GM06990 (cell line): ENCODE measurements at regions not wholly inside any gene's neighbourhood (a gene's known extent, or its start where the extent isn't known, plus 50 kb on each side); places are given as distances from the start of the nearest gene placed in this dataset.

Experiments used
- DNase-seq: peaks from one replicate; pipeline ENCODE4 v3.0.0-alpha.2; 2011; ENCODE audit not compliant: insufficient read length; ENCODE audit errors: extremely low read depth
- H3K27me3 ChIP-seq: replicated peaks from 2 replicates; pipeline ENCODE4 v1.6.0; 2011; ENCODE audit warnings: low read length; ENCODE audit not compliant: control insufficient read depth, insufficient read depth
- H3K36me3 ChIP-seq: 2 replicates; pipeline ENCODE4 v1.5.1; 2011; ENCODE audit warnings: low read length; ENCODE audit not compliant: control insufficient read depth, insufficient read depth
- H3K4me3 ChIP-seq: replicated peaks from 2 replicates; pipeline ENCODE4 v1.5.1; 2011; ENCODE audit warnings: low read depth, mild to moderate bottlenecking, control low read depth, low read length
- TF ChIP-seq, protein P1 (sequence below): IDR thresholded peaks from 2 replicates; pipeline ENCODE4 v1.5.1; 2011; ENCODE audit warnings: low read length, control low read depth, mild to moderate bottlenecking, inconsistent platforms; ENCODE audit not compliant: insufficient read depth, poor library complexity, severe bottlenecking

DNA sequence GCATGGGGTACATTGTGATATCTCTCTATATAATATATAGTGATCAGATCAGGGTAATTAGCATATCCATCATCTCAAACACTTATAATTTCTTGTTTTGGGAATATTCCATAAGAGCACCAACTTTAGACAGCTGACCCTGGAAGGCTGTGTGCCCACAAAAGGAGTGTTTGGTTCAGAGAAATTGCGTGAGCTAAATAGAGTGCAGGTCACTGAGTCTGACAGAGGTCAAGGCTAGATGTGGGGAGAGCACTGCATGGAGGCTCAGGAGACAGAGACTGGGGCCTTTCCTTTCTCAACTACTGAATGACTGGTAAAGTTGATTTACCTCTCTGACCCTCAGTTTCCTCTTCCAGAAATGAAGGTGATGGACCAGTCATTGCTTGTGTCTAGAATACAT, 114.9 kb upstream of the ADGRF1 start:
- H3K27me3 ChIP-seq, result no peaks in the 10 kb centered on the region
- TF ChIP-seq, protein P1, sequence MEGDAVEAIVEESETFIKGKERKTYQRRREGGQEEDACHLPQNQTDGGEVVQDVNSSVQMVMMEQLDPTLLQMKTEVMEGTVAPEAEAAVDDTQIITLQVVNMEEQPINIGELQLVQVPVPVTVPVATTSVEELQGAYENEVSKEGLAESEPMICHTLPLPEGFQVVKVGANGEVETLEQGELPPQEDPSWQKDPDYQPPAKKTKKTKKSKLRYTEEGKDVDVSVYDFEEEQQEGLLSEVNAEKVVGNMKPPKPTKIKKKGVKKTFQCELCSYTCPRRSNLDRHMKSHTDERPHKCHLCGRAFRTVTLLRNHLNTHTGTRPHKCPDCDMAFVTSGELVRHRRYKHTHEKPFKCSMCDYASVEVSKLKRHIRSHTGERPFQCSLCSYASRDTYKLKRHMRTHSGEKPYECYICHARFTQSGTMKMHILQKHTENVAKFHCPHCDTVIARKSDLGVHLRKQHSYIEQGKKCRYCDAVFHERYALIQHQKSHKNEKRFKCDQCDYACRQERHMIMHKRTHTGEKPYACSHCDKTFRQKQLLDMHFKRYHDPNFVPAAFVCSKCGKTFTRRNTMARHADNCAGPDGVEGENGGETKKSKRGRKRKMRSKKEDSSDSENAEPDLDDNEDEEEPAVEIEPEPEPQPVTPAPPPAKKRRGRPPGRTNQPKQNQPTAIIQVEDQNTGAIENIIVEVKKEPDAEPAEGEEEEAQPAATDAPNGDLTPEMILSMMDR, result no peak
- H3K4me3 ChIP-seq, result no peak overlapping the region
- H3K36me3 ChIP-seq, result no peaks in the 10 kb centered on the region
- no peak for DNase-seq

DNA sequence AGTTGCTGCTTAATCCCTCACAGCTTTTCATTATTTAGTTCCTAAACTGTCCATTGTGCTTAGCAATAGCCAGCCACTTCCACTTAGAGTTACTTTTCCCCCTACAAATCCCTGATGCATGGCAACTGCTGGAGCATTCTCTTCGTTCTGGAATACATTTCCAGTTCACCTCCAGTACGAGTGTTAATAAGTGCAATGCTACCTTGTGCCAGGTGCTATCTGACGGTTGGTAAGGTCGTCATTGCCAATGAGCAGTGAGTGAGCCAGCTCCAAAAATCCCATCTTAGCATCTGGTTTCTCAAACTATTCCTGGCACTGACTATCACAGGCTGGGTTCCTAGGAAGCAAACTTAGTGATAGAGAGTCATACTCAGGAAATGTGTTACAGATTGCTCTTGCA, 114.1 kb upstream of the ADGRF1 start:
- Histone ChIP-seq H3K27me3 (no peaks in the 10 kb centered on the region), H3K36me3 (no peaks in the 10 kb centered on the region), H3K4me3 (no peak overlapping the region)
- TF ChIP-seq, protein P1, result no peak
- DNase-seq, result no peak

DNA sequence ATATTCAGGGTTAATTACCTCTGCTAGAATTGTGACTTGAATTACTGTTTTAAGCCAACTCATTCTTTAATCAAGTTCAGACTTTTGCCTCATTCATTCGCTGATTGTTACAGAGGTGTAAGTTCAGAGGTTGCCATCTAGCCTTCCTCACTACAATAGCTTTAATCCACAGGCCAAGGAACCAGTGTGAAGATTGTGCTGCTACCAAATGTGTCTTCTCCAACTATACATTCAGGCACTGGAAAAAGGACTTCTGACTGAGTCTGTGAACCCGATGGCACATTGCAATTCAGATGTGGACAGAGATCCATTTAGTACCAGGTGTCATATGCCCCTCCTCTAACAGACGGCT, 111.2 kb upstream of the ADGRF1 start:
- Histone ChIP-seq H3K27me3 (no peaks in the 10 kb centered on the region), H3K36me3 (no peaks in the 10 kb centered on the region), H3K4me3 (no peak overlapping the region)
- TF ChIP-seq, protein P1, result no peak
- DNase-seq, result no peak

DNA sequence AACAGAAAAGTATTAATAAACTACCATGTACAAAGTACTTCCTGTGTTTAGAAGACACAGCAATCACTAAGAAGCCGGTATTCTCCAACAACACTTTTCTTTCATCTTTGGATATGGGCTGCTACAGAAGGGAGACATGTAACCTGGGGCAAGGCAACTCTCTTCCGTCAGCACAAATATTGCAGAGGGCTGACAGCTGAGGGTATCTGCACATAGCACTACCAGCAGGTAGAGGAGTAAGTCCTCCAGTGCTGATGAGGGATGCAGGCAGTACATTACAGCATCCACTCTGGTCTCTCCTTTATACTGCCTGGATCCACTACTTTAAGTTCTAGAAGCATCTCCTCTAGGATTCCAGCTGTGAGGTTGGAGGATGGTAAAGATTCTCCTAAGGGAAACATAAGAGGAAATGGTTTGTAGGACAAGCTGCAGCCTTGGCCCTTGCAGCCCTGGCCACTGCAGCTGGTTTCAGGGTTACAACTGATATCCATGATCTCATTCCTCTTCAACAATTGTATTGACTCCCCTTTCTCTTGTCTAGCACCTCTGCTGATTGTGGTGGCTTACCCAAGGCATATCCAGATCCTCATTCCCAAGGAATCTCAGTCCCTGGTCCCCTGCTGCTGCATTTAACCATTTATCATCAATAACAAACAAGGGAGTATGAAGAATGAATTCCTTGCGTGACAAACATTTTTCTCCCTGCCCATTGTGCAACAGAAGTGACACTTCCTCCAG, 110.7 kb upstream of the ADGRF1 start:
- DNase-seq, result no peak
- Histone ChIP-seq H3K27me3 (no peaks in the 10 kb centered on the region), H3K36me3 (no peaks in the 10 kb centered on the region), H3K4me3 (no peak overlapping the region)
- TF ChIP-seq, protein P1, result no peak

DNA sequence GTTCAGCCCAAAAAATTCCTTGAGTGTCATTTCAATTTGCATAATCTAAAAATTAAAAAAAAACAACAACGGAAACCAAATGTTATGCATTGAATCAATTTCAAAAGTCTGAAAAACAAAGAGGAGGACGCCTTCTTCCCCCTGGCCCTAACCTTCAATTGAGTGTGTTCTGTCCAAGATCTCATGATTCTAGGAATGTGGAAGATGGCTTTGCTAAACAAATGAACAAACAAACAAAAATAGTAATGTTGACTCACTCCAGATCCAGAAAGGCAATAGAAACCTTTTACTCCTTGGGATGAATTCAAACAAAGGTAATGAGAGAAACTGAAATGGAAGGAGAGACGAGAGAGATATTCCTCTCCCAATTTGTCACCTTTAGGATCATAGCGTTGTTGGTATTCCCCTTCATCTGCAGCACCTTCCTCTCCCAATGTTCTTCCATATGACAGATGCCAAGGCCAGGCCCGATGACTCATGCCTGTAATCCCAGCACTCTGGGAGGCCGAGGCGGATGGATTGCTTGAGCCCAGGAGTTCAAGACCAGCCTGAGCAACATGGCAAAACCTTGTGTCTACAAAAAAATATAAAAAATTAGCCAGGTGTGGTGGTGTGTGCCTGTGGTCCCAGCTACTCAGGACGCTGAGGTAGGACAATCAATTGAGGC, 109.2 kb upstream of the ADGRF1 start:
- TF ChIP-seq, protein P1, result no peak
- no peak for DNase-seq

More for the DNA sequence above, 109.2 kb upstream of the ADGRF1 start:
- no peaks in the 10 kb centered on the region for H3K36me3 ChIP-seq
- H3K27me3 ChIP-seq, result no peaks in the 10 kb centered on the region
- H3K4me3 ChIP-seq, result no peak overlapping the region
